Hematopoietic multipotent progenitor cell (in vitro differentiated cells): ENCODE measurements at regions not wholly inside any gene's neighbourhood (a gene's known extent, or its start where the extent isn't known, plus 50 kb on each side); places are given as distances from the start of the nearest gene placed in this dataset.

Experiments used
- DNase-seq, 3 donors: peaks; one replicate each; pipeline ENCODE4 v3.0.0-alpha.2; 2011 to 2015; ENCODE audit warnings: low read depth in 2 of 3, low spot score in 2 of 3

- no peak for DNase-seq
Observed at GRCh38 chr3:177523067-177523675, 325.9 kb upstream of the TBL1XR1 start.

GRCh38 chr3:177523872-177524438, 326.7 kb upstream of the TBL1XR1 start:
- DNase-seq = no peak

GRCh38 chr3:177524742-177525141, 327.5 kb upstream of the TBL1XR1 start:
- DNase-seq = no peak

GRCh38 chr3:177525414-177525813, 328.1 kb upstream of the TBL1XR1 start:
- no peak for DNase-seq

- DNase-seq = no peak
Observed at GRCh38 chr3:177525987-177526712, 328.9 kb upstream of the TBL1XR1 start.

GRCh38 chr3:177527182-177527581, 329.9 kb upstream of the TBL1XR1 start:
- no peak for DNase-seq

- DNase-seq = no peak
Observed at GRCh38 chr3:177528306-177529070, 331.2 kb upstream of the TBL1XR1 start.

- no peak for DNase-seq
Observed at GRCh38 chr3:177529071-177529550, 331.8 kb upstream of the TBL1XR1 start.

GRCh38 chr3:177529716-177530335, 332.5 kb upstream of the TBL1XR1 start:
- no peak for DNase-seq

- DNase-seq = peak in 1 of 3 donors; percentile 8
Observed at GRCh38 chr3:177530908-177531307, 333.6 kb upstream of the TBL1XR1 start.

GRCh38 chr3:177536873-177537272, 339.6 kb upstream of the TBL1XR1 start:
- no peak for DNase-seq

- DNase-seq = no peak
Observed at GRCh38 chr3:177537612-177538011, 340.3 kb upstream of the TBL1XR1 start.

GRCh38 chr3:177538048-177538749, 340.9 kb upstream of the TBL1XR1 start:
- DNase-seq = no peak

GRCh38 chr3:177538750-177539730, 341.8 kb upstream of the TBL1XR1 start:
- DNase-seq = peak in 2 of 3 donors; percentile 43 to 73

GRCh38 chr3:177541541-177541940, 344.3 kb upstream of the TBL1XR1 start:
- no peak for DNase-seq

GRCh38 chr3:177545964-177546363, 348.7 kb upstream of the TBL1XR1 start:
- no peak for DNase-seq

GRCh38 chr3:177547711-177548350, 350.5 kb upstream of the TBL1XR1 start:
- no peak for DNase-seq

- DNase-seq = no peak
Observed at GRCh38 chr3:177550667-177551066, 353.4 kb upstream of the TBL1XR1 start.
